A549 (cell line): ENCODE measurements at regions not wholly inside any gene's neighbourhood (a gene's known extent, or its start where the extent isn't known, plus 50 kb on each side); places are given as distances from the start of the nearest gene placed in this dataset.

Experiments used
- ATAC-seq, 2 experiments: fragments of 200-7000 bp in 1 of 2; fragments of >200 bp in 1 of 2; cut with Nextera tagmentation in 1 of 2; cut with Tn5 transposase in 1 of 2; 3 replicates each; pipeline versions ENCODE4 v1.8.0 to v1.9.1; 2018 to 2020; ENCODE audit warnings: mild to moderate bottlenecking in 1 of 2, moderate library complexity in 1 of 2
- CTCF ChIA-PET: fragments of 300-600 bp; sonication (Branson Sonifier 250); formaldehyde crosslinking; extraction: SDS; loops from one replicate; lab custom pipeline; 2021; ENCODE audit warnings: antibody characterized with exemption, inconsistent platforms; lab: Yijun Ruan, JAX
- POLR2A ChIA-PET: fragments of 350-600 bp; formaldehyde crosslinking; extraction: SDS; loops from one replicate; lab custom pipeline; 2021; ENCODE audit warnings: antibody characterized with exemption, inconsistent platforms; lab: Yijun Ruan, JAX
- DNase-seq, 2 experiments: peaks; one replicate each; pipeline versions ENCODE4 v3.0.0 to v3.0.0-alpha.2; 2011 to 2016; ENCODE audit warnings: low read depth in 1 of 2, low spot score in 1 of 2
- FAIRE-seq: peaks from 2 replicates; lab custom pipeline; 2011; peaks lifted over from hg19 to GRCh38; lab: Jason Lieb, UNC
- H3K27ac ChIP-seq, 2 experiments: fragments of >200 bp; sonication (Bioruptor Twin); formaldehyde crosslinking; 3 replicates each; pipeline ENCODE4 v1.5.1; 2016 to 2017
- H3K4me1 ChIP-seq: fragments of >200 bp; sonication (Bioruptor Twin); formaldehyde crosslinking; 3 replicates; pipeline ENCODE4 v1.6.1; 2016
- H3K4me2 ChIP-seq: fragments of >200 bp; sonication (Bioruptor Twin); formaldehyde crosslinking; 3 replicates; pipeline ENCODE4 v1.6.1; 2016
- H3K4me3 ChIP-seq: fragments of >200 bp; sonication (Bioruptor Twin); formaldehyde crosslinking; 3 replicates; pipeline ENCODE4 v1.5.1; 2016
- H3K9me3 ChIP-seq: fragments of >200 bp; sonication (Bioruptor Twin); formaldehyde crosslinking; 3 replicates; pipeline ENCODE4 v1.6.1; 2016
- BCL3 ChIP-seq: fragments of >200 bp; sonication (Bioruptor Twin); formaldehyde crosslinking; IDR thresholded peaks from 3 replicates; pipeline ENCODE4 v1.6.1; 2016
- CBX2 ChIP-seq: fragments of 200-600 bp; sonication (generic); IDR thresholded peaks from 2 replicates; pipeline ENCODE4 v1.6.1; 2016; ENCODE audit warnings: low read depth, mild to moderate bottlenecking, borderline replicate concordance
- CBX8 ChIP-seq: fragments of 200-600 bp; sonication (generic); IDR thresholded peaks from 2 replicates; pipeline ENCODE4 v1.6.1; 2016
- CEBPB ChIP-seq, 2 experiments: fragments of >200 bp in 1 of 2; sonication (Bioruptor Twin) in 1 of 2; formaldehyde crosslinking in 1 of 2; IDR thresholded peaks; 2 replicates each; pipeline ENCODE4 v1.6.1; 2012 to 2016
- EHF ChIP-seq: fragments of 250-450 bp; sonication (Bioruptor Pico); IDR thresholded peaks from 2 replicates; pipeline ENCODE4 v1.5.0; 2020; ENCODE audit warnings: mild to moderate bottlenecking
- ESRRA ChIP-seq: fragments of 150-350 bp; IDR thresholded peaks from 2 replicates; pipeline ENCODE4 v1.6.1; 2014; ENCODE audit warnings: mild to moderate bottlenecking, low read length, borderline replicate concordance
- FOSL2 ChIP-seq, 2 experiments: fragments of 450-650 bp in 1 of 2; fragments of >200 bp in 1 of 2; sonication (Bioruptor Twin) in 1 of 2; formaldehyde crosslinking; IDR thresholded peaks; 2 replicates each; pipeline versions ENCODE4 v1.5.0 to v1.6.1; 2016 to 2020; ENCODE audit warnings: mild to moderate bottlenecking in 1 of 2, moderate library complexity in 1 of 2
- MAX ChIP-seq: IDR thresholded peaks from 2 replicates; pipeline ENCODE4 v1.6.1; 2012
- MAZ ChIP-seq: fragments of 150-350 bp; IDR thresholded peaks from 2 replicates; pipeline ENCODE4 v1.6.1; 2014; ENCODE audit warnings: antibody characterized with exemption, low read depth, low read length, borderline replicate concordance
- NFE2L2 ChIP-seq: fragments of 150-350 bp; conservative IDR thresholded peaks from 2 replicates; pipeline ENCODE4 v1.6.1; 2014; ENCODE audit warnings: low read length
- POLR2A ChIP-seq: IDR thresholded peaks from 2 replicates; pipeline ENCODE4 v1.6.1; 2012; ENCODE audit warnings: mild to moderate bottlenecking, low read length
- RARB ChIP-seq: fragments of 250-450 bp; sonication (Bioruptor Pico); IDR thresholded peaks from 2 replicates; pipeline ENCODE4 v1.8.0; 2021; ENCODE audit warnings: mild to moderate bottlenecking, moderate library complexity
- REST ChIP-seq: fragments of 200-600 bp; sonication (generic); IDR thresholded peaks from 2 replicates; pipeline ENCODE4 v1.6.1; 2016; ENCODE audit warnings: antibody characterized with exemption, mild to moderate bottlenecking, moderate library complexity
- RFX5 ChIP-seq: fragments of 450-650 bp; IDR thresholded peaks from 2 replicates; pipeline ENCODE4 v1.7.1; 2014; ENCODE audit warnings: antibody characterized with exemption, mild to moderate bottlenecking, moderate library complexity
- TFCP2L1 ChIP-seq: fragments of 250-450 bp; sonication (Bioruptor Pico); IDR thresholded peaks from 2 replicates; pipeline ENCODE4 v1.5.0; 2021; ENCODE audit warnings: mild to moderate bottlenecking
- TP53 ChIP-seq: fragments of 250-450 bp; sonication (Bioruptor Pico); IDR thresholded peaks from 2 replicates; pipeline ENCODE4 v1.5.0; 2021; ENCODE audit warnings: mild to moderate bottlenecking, moderate library complexity
- ZNF302 ChIP-seq: fragments of 250-450 bp; sonication (Bioruptor Pico); IDR thresholded peaks from 2 replicates; pipeline ENCODE4 v1.9.0; 2021; ENCODE audit warnings: inconsistent platforms, mild to moderate bottlenecking, moderate library complexity
- WGBS: methylation state at CpG from one replicate; pipeline ENCODE4 v1.1.6; 2017; ENCODE audit errors: missing lambda C conversion rate; 5-methylcytosine and 5-hydroxymethylcytosine counted together

GRCh38 chr4:186812592-186812991 is 88.9 kb upstream of the FAT1 start:
- Histone ChIP-seq H3K4me3 (no peak overlapping the region), H3K27ac (no peak overlapping the region), H3K9me3 (no peaks in the 10 kb centered on the region), H3K4me1 (peaks cover 10% of the 10 kb centered on the region; the same call in 2 of the 3 replicates), H3K4me2 (no peak overlapping the region)
- no peak for ATAC-seq
- no peak for DNase-seq
- no peak for FAIRE-seq
- POLR2A ChIA-PET = no interaction called here
- CTCF ChIA-PET = interaction anchor here (0.6 kb wide), 1 partner anchor 10 kb away, joined by 3 read pairs; no protein-coding TSS in a partner anchor
- no peak for TF ChIP-seq CBX2
- no peak for TF ChIP-seq TFCP2L1 (CRISPR knock-in tag)
- TF ChIP-seq CEBPB (IDR thresholded peaks at IDR 0.05) = no peak
- no peak for TF ChIP-seq RARB (CRISPR knock-in tag)
- no peak for TF ChIP-seq RFX5
- no peak for TF ChIP-seq MAZ
- TF ChIP-seq CBX8 = no peak

- no peak overlapping the region for H3K27ac ChIP-seq
- no peak for TF ChIP-seq REST
- TF ChIP-seq TFCP2L1 (CRISPR knock-in tag) = no peak
- TF ChIP-seq NFE2L2 = no peak
- TF ChIP-seq BCL3 = no peak
- no peak overlapping the region for H3K4me3 ChIP-seq
- ChIA-PET CTCF (interaction anchor here (0.6 to 1.2 kb wide), 2 partner anchors 8 to 88 kb away, joined by 3 read pairs; no protein-coding TSS in a partner anchor), POLR2A (no interaction called here)
- FAIRE-seq = no peak
- 80% methylated on average over 3 of the region's 3 CpGs for WGBS
- H3K4me2 ChIP-seq = no peak overlapping the region
- H3K4me1 ChIP-seq = peaks cover 2% of the 10 kb centered on the region; the same call in 2 of the 3 replicates
- no peak for DNase-seq
- H3K9me3 ChIP-seq = no peaks in the 10 kb centered on the region
- no peak for ATAC-seq
Observed at GRCh38 chr4:186813377-186814068, 89.9 kb upstream of the FAT1 start.

- no peak for TF ChIP-seq MAX
- no peak for TF ChIP-seq RFX5
- no peak for TF ChIP-seq CBX8
- TF ChIP-seq FOSL2 (IDR thresholded peaks at IDR 0.05) = no peak
- no peak for TF ChIP-seq FOSL2 (CRISPR knock-in tag; IDR thresholded peaks at IDR 0.05)
- TF ChIP-seq ZNF302 (CRISPR knock-in tag) = no peak
- no peak for TF ChIP-seq TP53 (CRISPR knock-in tag)
- TF ChIP-seq NFE2L2 = no peak
- TF ChIP-seq EHF = no peak
- TF ChIP-seq ESRRA = no peak
- no peak for TF ChIP-seq POLR2A
- POLR2A ChIA-PET = no interaction called here
- CTCF ChIA-PET = interaction anchor here (1.2 kb wide), 1 partner anchor 9 kb away, joined by 3 read pairs; no protein-coding TSS in a partner anchor
- 31% methylated on average over 2 of the region's 2 CpGs for WGBS
- Histone ChIP-seq H3K4me2 (no peak overlapping the region), H3K27ac (no peak overlapping the region), H3K9me3 (no peaks in the 10 kb centered on the region), H3K4me3 (no peak overlapping the region), H3K4me1 (peaks cover 3% of the 10 kb centered on the region; the same call in 2 of the 3 replicates)
- FAIRE-seq = no peak
- DNase-seq = no peak
- no peak for ATAC-seq
Observed at GRCh38 chr4:186814535-186815070, 90.9 kb upstream of the FAT1 start.
